Gastroesophageal sphincter (tissue), 4 donors: ENCODE measurements at regions not wholly inside any gene's neighbourhood (a gene's known extent, or its start where the extent isn't known, plus 50 kb on each side); places are given as distances from the start of the nearest gene placed in this dataset.

ENCODE experiments used
- ATAC-seq: fragments of 150-250 bp; one replicate; pipeline ENCODE4 v1.9.1; 2016; ENCODE audit warnings: mild to moderate bottlenecking, moderate library complexity
- H3K27ac ChIP-seq, 4 donors: fragments of 200-600 bp; sonication (generic) in 3 of 4; 1 replicate in 3 of 4; 2 replicates in 1 of 4; pipeline ENCODE4 v1.5.1; 2016 to 2019
- H3K27me3 ChIP-seq: fragments of 200-600 bp; sonication (generic); one replicate; pipeline ENCODE4 v1.5.1; 2019
- H3K36me3 ChIP-seq, 2 donors: fragments of 200-600 bp; sonication (generic); one replicate each; pipeline ENCODE4 v1.5.1; 2019; ENCODE audit warnings: control low read depth in 1 of 2
- H3K4me1 ChIP-seq, 3 donors: fragments of 200-600 bp; sonication (generic); 1 replicate in 2 of 3; 2 replicates in 1 of 3; pipeline ENCODE4 v1.5.1; 2016 to 2019; ENCODE audit warnings: control low read depth in 2 of 3
- H3K4me3 ChIP-seq, 2 donors: fragments of 200-600 bp; sonication (generic); one replicate each; pipeline ENCODE4 v1.5.1; 2019; ENCODE audit warnings: mild to moderate bottlenecking in 1 of 2, moderate library complexity in 1 of 2
- H3K9me3 ChIP-seq, 3 donors: fragments of 200-600 bp; sonication (generic); one replicate each; pipeline ENCODE4 v1.5.1; 2017 to 2019; ENCODE audit warnings: control low read depth in 2 of 3
- CTCF ChIP-seq, 4 experiments: fragments of 200-600 bp in 2 of 4; fragments of 450-650 bp in 2 of 4; sonication (generic) in 1 of 4; IDR thresholded peaks; one replicate each; pipeline ENCODE4 v1.5.1; 2017 to 2019; ENCODE audit warnings: antibody characterized with exemption in 4 of 4, mild to moderate bottlenecking in 2 of 4, moderate library complexity in 2 of 4
- EP300 ChIP-seq: sonication (generic); formaldehyde crosslinking; IDR thresholded peaks from one replicate; pipeline ENCODE4 v1.6.1; 2017; ENCODE audit warnings: antibody characterized with exemption, mild to moderate bottlenecking
- POLR2A ChIP-seq, 2 donors: fragments of 450-650 bp; IDR thresholded peaks; one replicate each; pipeline ENCODE4 v1.6.1; 2017; ENCODE audit warnings: antibody characterized with exemption in 2 of 2, mild to moderate bottlenecking in 2 of 2, moderate library complexity in 1 of 2
- POLR2AphosphoS5 ChIP-seq: sonication (generic); formaldehyde crosslinking; IDR thresholded peaks from one replicate; pipeline ENCODE4 v1.6.1; 2017; ENCODE audit warnings: antibody characterized with exemption
- WGBS, 2 donors: methylation state at CpG; one replicate each; pipeline ENCODE4 v1.1.5; 2018; ENCODE audit warnings: low coverage in 1 of 2; 5-methylcytosine and 5-hydroxymethylcytosine counted together

GRCh38 chr13:93108111-93108601 is 118.5 kb upstream of the GPC6 start:
- no peak for ATAC-seq
- Histone ChIP-seq H3K27ac (no peak overlapping the region), H3K36me3 (no peaks in the 10 kb centered on the region), H3K27me3 (no peaks in the 10 kb centered on the region), H3K4me3 (no peak overlapping the region), H3K9me3 (no peaks in the 10 kb centered on the region), H3K4me1 (no peaks in the 10 kb centered on the region)
- TF ChIP-seq CTCF (IDR thresholded peaks at IDR 0.05): no peak
- no peak for TF ChIP-seq EP300
- no peak for TF ChIP-seq POLR2A (IDR thresholded peaks at IDR 0.05)
- no peak for TF ChIP-seq POLR2AphosphoS5
- WGBS, 2 donors: 45 to 53% methylated on average over 3 to 4 of the region's 4 CpGs

- no peaks in the 10 kb centered on the region for H3K9me3 ChIP-seq
- no peak for ATAC-seq
- TF ChIP-seq CTCF (IDR thresholded peaks at IDR 0.05) (no peak), EP300 (no peak), POLR2AphosphoS5 (no peak), POLR2A (IDR thresholded peaks at IDR 0.05) (no peak)
- no peaks in the 10 kb centered on the region for H3K36me3 ChIP-seq
- H3K4me1 ChIP-seq: no peaks in the 10 kb centered on the region
- no peaks in the 10 kb centered on the region for H3K27me3 ChIP-seq
- no peak overlapping the region for H3K4me3 ChIP-seq
- WGBS, 2 donors: 64 to 92% methylated on average over 1 of the region's 1 CpG
- H3K27ac ChIP-seq: no peak overlapping the region
These were observed 109.8 kb upstream of the GPC6 start for GRCh38 chr13:93116809-93117208.

- TF ChIP-seq POLR2A (IDR thresholded peaks at IDR 0.05) (no peak), POLR2AphosphoS5 (no peak), CTCF (IDR thresholded peaks at IDR 0.05) (no peak), EP300 (no peak)
- 45 to 53% methylated on average over 3 of the region's 3 CpGs for WGBS, 2 donors
- Histone ChIP-seq H3K4me1 (no peaks in the 10 kb centered on the region), H3K36me3 (no peaks in the 10 kb centered on the region), H3K27ac (no peak overlapping the region), H3K4me3 (no peak overlapping the region), H3K9me3 (no peaks in the 10 kb centered on the region), H3K27me3 (no peaks in the 10 kb centered on the region)
- no peak for ATAC-seq
These were observed 108.5 kb upstream of the GPC6 start for GRCh38 chr13:93118081-93118615.

- Histone ChIP-seq H3K4me3 (no peak overlapping the region), H3K36me3 (no peaks in the 10 kb centered on the region), H3K27ac (no peak overlapping the region), H3K9me3 (no peaks in the 10 kb centered on the region), H3K4me1 (no peaks in the 10 kb centered on the region), H3K27me3 (no peaks in the 10 kb centered on the region)
- WGBS, 2 donors: 90 to 91% methylated on average over 2 of the region's 2 CpGs
- no peak for ATAC-seq
- no peak for TF ChIP-seq POLR2AphosphoS5
- TF ChIP-seq POLR2A (IDR thresholded peaks at IDR 0.05): no peak
- no peak for TF ChIP-seq EP300
- no peak for TF ChIP-seq CTCF (IDR thresholded peaks at IDR 0.05)
These were observed 85.7 kb upstream of the GPC6 start for GRCh38 chr13:93140912-93141311.

- Histone ChIP-seq H3K27ac (no peak overlapping the region), H3K9me3 (no peaks in the 10 kb centered on the region), H3K36me3 (no peaks in the 10 kb centered on the region), H3K27me3 (no peaks in the 10 kb centered on the region), H3K4me3 (no peak overlapping the region), H3K4me1 (no peaks in the 10 kb centered on the region)
- 67 to 77% methylated on average over 4 of the region's 4 CpGs for WGBS, 2 donors
- no peak for ATAC-seq
- TF ChIP-seq POLR2A (IDR thresholded peaks at IDR 0.05): no peak
- no peak for TF ChIP-seq EP300
- no peak for TF ChIP-seq POLR2AphosphoS5
- TF ChIP-seq CTCF (IDR thresholded peaks at IDR 0.05): no peak
These were observed 82.6 kb upstream of the GPC6 start for GRCh38 chr13:93144031-93144430.
